Urinary bladder (tissue), 3 donors: ENCODE measurements at regions not wholly inside any gene's neighbourhood (a gene's known extent, or its start where the extent isn't known, plus 50 kb on each side); places are given as distances from the start of the nearest gene placed in this dataset.

ENCODE experiments used
- DNase-seq: peaks from one replicate; pipeline ENCODE4 v3.0.0-alpha.2; 2015; ENCODE audit errors: extremely low spot score
- H3K27ac ChIP-seq: one replicate; pipeline ENCODE4 v1.5.1; 2013; ENCODE audit warnings: low read depth, mild to moderate bottlenecking, moderate library complexity
- H3K36me3 ChIP-seq: one replicate; pipeline ENCODE4 v1.6.1; 2013; ENCODE audit warnings: mild to moderate bottlenecking, moderate library complexity; ENCODE audit not compliant: insufficient read depth
- H3K4me1 ChIP-seq: one replicate; pipeline ENCODE4 v1.6.1; 2013; ENCODE audit warnings: mild to moderate bottlenecking, moderate library complexity; ENCODE audit not compliant: insufficient read depth
- H3K4me3 ChIP-seq: one replicate; pipeline ENCODE4 v1.5.1; 2013; ENCODE audit warnings: low read depth, low read length
- WGBS: extraction: QIAGEN DNeasy Blood & Tissue Kit; methylation state at CpG from one replicate; pipeline ENCODE4 v1.1.7; 2013; 5-methylcytosine and 5-hydroxymethylcytosine counted together
- donor health status: healthy with polysubstance abuse.
- donor health status: healthy.

GRCh38 chr7:35993113-35993512 is 159.9 kb upstream of the EEPD1 start:
- H3K4me1 ChIP-seq, result no peaks in the 10 kb centered on the region
- no peak overlapping the region for H3K27ac ChIP-seq
- no peak overlapping the region for H3K4me3 ChIP-seq
- no peaks in the 10 kb centered on the region for H3K36me3 ChIP-seq
- no peak for DNase-seq
- 84% methylated on average over 2 of the region's 2 CpGs for WGBS

GRCh38 chr7:35993676-35994606 is 159.1 kb upstream of the EEPD1 start:
- no peaks in the 10 kb centered on the region for H3K4me1 ChIP-seq
- 79% methylated on average over 8 of the region's 8 CpGs for WGBS
- no peak overlapping the region for H3K4me3 ChIP-seq
- DNase-seq, result no peak
- no peak overlapping the region for H3K27ac ChIP-seq
- H3K36me3 ChIP-seq, result no peaks in the 10 kb centered on the region

- no peaks in the 10 kb centered on the region for H3K4me1 ChIP-seq
- H3K27ac ChIP-seq, result no peak overlapping the region
- WGBS, result 80% methylated on average over 4 of the region's 4 CpGs
- DNase-seq, result no peak
- no peak overlapping the region for H3K4me3 ChIP-seq
- no peaks in the 10 kb centered on the region for H3K36me3 ChIP-seq
Measured at GRCh38 chr7:35995334-35995733, 157.7 kb upstream of the EEPD1 start.

DNA sequence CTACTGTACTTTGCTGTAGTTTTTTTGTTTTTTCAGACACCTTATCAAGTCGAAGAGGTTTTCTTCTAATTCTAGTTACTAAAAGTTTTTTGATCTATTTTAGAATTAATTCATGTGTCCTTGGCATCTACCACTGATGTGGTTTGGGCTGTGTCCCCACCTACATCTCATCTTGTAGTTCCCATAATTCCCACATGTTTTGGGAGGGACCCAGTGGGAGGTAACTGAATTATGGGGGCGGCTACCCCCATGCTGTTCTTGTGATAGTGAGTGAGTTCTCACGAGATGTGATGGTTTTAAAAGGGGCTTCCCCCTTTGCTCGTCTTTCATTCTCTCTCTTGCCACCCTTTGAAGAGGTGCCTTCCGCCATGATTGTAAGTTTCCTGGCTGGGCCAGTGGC is 154.6 kb upstream of the EEPD1 start:
- DNase-seq, result no peak
- 87% methylated on average over 5 of the region's 5 CpGs for WGBS
- H3K36me3 ChIP-seq, result no peaks in the 10 kb centered on the region
- no peak overlapping the region for H3K27ac ChIP-seq
- no peaks in the 10 kb centered on the region for H3K4me1 ChIP-seq
- no peak overlapping the region for H3K4me3 ChIP-seq

GRCh38 chr7:36001546-36001945 is 151.5 kb upstream of the EEPD1 start:
- Histone ChIP-seq H3K4me1 (no peaks in the 10 kb centered on the region), H3K36me3 (no peaks in the 10 kb centered on the region), H3K4me3 (no peak overlapping the region), H3K27ac (no peak overlapping the region)
- DNase-seq, result no peak
- WGBS, result 98% methylated on average over 3 of the region's 3 CpGs

DNA sequence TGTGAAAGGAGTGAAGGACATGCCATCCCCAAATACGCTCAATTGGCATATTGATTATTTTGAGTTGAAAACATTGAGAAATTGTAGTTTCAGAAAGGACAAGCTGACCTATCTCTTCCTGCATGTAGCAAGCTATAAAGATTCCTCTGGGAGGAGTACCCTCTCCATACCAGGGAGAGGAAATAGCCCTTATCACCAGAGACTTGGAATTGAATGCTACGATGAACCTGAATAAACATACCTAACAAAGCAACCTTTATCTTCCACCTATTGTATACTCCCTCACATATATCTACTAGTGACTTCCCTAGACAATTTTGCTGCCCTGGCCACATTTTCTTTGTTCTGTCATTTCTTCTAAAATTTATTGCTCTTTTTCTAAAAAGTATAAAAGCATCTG is 150.2 kb upstream of the EEPD1 start:
- WGBS, result 74% methylated on average over 2 of the region's 2 CpGs
- H3K4me3 ChIP-seq, result no peak overlapping the region
- H3K36me3 ChIP-seq, result no peaks in the 10 kb centered on the region
- H3K27ac ChIP-seq, result no peak overlapping the region
- no peaks in the 10 kb centered on the region for H3K4me1 ChIP-seq
- DNase-seq, result no peak

GRCh38 chr7:36003343-36003742 is 149.7 kb upstream of the EEPD1 start:
- 95% methylated on average over 1 of the region's 1 CpG for WGBS
- Histone ChIP-seq H3K36me3 (no peaks in the 10 kb centered on the region), H3K4me3 (no peak overlapping the region), H3K4me1 (no peaks in the 10 kb centered on the region), H3K27ac (no peak overlapping the region)
- DNase-seq, result no peak

DNA sequence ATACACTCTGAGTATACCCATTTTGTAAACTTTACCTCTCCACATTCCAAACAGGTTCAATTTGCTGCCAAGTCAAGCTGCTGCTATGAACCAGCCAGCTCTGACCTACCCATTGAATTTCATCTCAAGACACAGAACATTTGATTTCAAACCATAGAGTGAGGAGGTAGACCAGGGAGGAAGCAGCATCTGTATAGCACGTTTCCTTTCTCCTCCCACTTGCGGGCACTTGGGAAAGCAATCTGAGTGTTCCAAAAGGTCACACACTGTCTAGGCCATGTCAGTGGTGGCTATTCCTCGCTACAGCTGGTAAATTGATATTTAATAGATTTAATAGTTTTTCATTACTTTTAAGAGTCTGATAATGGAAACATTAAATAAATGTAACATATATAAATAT is 147.8 kb upstream of the EEPD1 start:
- Histone ChIP-seq H3K36me3 (no peaks in the 10 kb centered on the region), H3K4me1 (no peaks in the 10 kb centered on the region), H3K27ac (no peak overlapping the region), H3K4me3 (no peak overlapping the region)
- no peak for DNase-seq
- WGBS, result 86% methylated on average over 3 of the region's 3 CpGs

- Histone ChIP-seq H3K4me3 (no peak overlapping the region), H3K36me3 (no peaks in the 10 kb centered on the region), H3K4me1 (no peaks in the 10 kb centered on the region), H3K27ac (no peak overlapping the region)
- no peak for DNase-seq
Measured at GRCh38 chr7:36005876-36006275, 147.2 kb upstream of the EEPD1 start.

DNA sequence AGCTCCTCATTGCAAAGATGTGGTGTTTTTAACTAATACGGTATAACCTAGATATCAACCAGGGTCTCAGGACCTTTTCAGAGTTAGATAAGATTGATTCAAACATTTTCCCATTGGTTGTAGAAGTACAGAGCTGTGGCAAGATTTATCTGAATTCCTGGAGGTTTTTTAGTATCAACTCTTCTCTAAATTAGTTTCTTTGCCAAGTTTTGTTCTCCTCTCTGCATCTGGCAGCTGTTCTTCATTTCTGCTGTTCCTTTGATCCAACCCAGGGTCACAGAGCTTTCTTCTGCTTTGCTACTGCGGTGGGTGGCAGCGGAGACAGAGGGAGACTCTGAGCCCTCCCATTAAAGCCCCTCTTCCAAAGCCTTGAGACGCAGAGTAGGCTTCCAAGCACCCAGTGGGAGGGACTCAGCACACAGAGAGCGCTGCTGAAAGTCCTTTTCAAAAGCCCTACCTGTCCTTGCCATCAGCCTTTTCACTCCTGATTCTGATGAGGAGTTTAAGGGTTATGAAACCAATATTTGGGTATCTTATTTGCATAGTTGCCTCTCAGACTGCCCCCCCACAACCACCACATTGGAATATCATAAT is 146.3 kb upstream of the EEPD1 start:
- no peaks in the 10 kb centered on the region for H3K4me1 ChIP-seq
- DNase-seq, result no peak
- H3K27ac ChIP-seq, result no peak overlapping the region
- H3K4me3 ChIP-seq, result no peak overlapping the region
- H3K36me3 ChIP-seq, result no peaks in the 10 kb centered on the region
- WGBS, result 68% methylated on average over 5 of the region's 5 CpGs

DNA sequence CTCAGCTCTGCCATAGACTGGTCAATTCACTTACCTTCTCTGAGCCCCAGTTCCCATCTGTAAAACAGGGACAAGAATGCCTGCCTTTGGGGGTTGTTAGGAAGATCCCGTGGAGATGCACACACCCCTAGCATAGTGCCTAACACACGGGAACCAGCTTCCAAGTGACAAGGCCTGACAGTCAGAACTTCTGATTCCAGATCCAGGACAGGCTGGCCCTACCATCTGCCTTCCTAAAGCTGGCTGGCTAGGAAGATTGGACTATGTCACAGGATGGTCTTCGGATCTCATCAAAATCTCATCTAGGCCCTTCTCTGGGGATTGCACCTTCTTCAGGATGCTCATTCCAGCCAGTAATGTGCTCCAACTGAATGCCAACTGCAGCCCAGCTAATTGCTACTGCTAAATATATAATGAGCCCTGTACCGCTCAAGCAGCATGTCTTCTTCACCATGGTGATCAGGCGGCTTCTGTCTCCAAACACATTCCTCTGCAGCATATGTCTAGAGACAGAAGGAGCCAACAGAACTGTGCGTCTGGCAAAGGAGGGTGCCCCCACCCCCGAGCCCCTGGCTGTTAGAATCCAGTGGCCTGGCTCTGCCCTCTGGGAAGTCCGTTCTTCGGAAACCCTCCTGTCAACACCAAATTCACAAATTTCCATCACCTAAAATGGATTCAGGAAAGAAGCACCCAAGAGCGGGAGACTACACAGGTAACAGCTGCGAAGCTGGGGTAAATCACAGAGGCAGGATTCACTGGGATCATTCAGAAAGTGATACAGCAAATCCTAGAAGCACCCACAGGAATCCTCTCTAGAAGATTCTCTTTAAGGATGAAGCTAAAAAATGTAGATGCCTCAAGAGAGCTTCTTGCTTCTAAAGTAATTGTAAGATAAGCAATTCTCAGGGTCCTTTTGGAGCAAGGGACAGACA is 142.1 kb upstream of the EEPD1 start:
- Histone ChIP-seq H3K36me3 (no peaks in the 10 kb centered on the region), H3K4me3 (no peak overlapping the region), H3K27ac (no peak overlapping the region), H3K4me1 (no peaks in the 10 kb centered on the region)
- no peak for DNase-seq
- WGBS, result 70% methylated on average over 11 of the region's 11 CpGs

DNA sequence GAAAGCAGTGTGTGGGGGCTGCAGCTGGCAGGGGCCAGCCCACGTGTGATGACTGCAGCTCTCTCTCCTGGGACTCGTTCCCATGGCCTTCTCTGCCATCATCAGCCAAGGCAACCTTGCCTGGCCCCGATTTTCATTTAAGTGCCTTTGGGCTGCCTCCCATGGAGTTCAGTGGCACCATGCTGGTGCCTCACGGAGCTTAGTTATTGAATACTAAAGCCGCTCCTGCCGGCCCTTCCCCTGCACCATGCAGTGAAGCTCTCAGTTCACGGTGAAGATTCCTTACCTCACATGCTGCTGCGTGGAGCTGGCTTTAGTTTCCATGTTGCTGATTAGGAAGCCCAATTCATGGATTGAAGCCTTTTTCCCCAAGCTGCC is 141.5 kb upstream of the EEPD1 start:
- no peak overlapping the region for H3K4me3 ChIP-seq
- no peaks in the 10 kb centered on the region for H3K36me3 ChIP-seq
- no peaks in the 10 kb centered on the region for H3K4me1 ChIP-seq
- WGBS, result 63% methylated on average over 8 of the region's 8 CpGs
- H3K27ac ChIP-seq, result no peak overlapping the region
- DNase-seq, result no peak

DNA sequence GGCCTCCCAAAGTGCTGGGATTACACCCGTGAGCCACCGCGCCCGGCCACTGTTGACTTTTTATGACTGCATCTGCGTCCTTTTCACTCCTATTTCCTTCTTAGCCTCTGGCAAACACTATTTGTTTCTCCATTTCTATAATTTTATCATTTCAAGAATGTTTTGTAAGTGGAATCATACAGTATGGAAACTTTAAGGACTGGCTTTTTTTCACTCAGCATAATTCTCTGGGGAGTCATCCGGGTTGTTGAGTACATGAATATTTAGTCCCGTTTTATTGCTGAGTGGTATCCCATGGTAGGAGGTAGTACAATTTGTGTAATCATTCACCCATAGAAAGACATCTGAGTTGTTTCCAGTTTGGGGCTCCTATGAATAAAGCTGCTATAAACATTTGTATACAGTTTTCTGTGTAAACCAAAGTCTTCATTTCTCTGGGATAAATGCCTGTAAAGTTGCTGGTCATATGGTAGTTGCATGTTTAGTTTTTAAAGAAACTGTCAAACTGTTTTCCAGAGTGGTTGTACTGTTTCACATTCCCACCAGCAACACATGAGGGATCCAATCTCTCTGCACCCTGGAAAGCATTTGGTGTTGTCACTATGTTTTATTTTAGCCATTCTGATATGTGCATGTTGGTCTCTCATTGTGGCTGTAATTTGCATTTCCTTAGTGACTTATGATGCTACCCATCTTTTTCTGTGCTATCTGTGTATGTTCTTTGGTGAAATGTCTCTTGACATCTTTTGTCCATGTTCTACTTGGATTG is 139.6 kb upstream of the EEPD1 start:
- H3K4me3 ChIP-seq, result no peak overlapping the region
- H3K4me1 ChIP-seq, result no peaks in the 10 kb centered on the region
- DNase-seq, result no peak
- H3K27ac ChIP-seq, result no peak overlapping the region
- no peaks in the 10 kb centered on the region for H3K36me3 ChIP-seq
- 72% methylated on average over 7 of the region's 7 CpGs for WGBS
